PFSK-1 (cell line): ENCODE measurements at regions not wholly inside any gene's neighbourhood (a gene's known extent, or its start where the extent isn't known, plus 50 kb on each side); places are given as distances from the start of the nearest gene placed in this dataset.

Experiments
- FOXP2 ChIP-seq: optimal IDR thresholded peaks from 2 replicates; pipeline ENCODE3; 2011; ENCODE audit warnings: borderline replicate concordance, control low read depth, inconsistent platforms; ENCODE audit not compliant: insufficient read depth; ENCODE audit errors: extremely low read length, extremely low read depth
- POLR2AphosphoS5 ChIP-seq: IDR thresholded peaks from 2 replicates; pipeline ENCODE4 v1.6.1; 2012; ENCODE audit warnings: low read depth, mild to moderate bottlenecking, control low read depth, low read length, moderate library complexity
- SIN3A ChIP-seq: IDR thresholded peaks from 2 replicates; pipeline ENCODE4 v1.6.1; 2012; ENCODE audit warnings: mild to moderate bottlenecking, low read length, moderate library complexity, borderline replicate concordance; ENCODE audit not compliant: insufficient read depth
- TAF1 ChIP-seq: IDR thresholded peaks from 2 replicates; pipeline ENCODE4 v1.6.1; 2012; ENCODE audit warnings: low read length, control low read depth, borderline replicate concordance; ENCODE audit not compliant: insufficient read depth
- TF ChIP-seq, protein P1 (sequence below), 2 experiments: IDR thresholded peaks; 2 replicates each; pipeline versions ENCODE4 v1.6.1 to v1.8.0; 2011 to 2012; ENCODE audit warnings: low read depth in 2 of 2, low read length in 2 of 2, control low read depth in 1 of 2, inconsistent platforms in 1 of 2, mild to moderate bottlenecking in 1 of 2, moderate library complexity in 1 of 2; ENCODE audit not compliant: insufficient read depth in 1 of 2

DNA sequence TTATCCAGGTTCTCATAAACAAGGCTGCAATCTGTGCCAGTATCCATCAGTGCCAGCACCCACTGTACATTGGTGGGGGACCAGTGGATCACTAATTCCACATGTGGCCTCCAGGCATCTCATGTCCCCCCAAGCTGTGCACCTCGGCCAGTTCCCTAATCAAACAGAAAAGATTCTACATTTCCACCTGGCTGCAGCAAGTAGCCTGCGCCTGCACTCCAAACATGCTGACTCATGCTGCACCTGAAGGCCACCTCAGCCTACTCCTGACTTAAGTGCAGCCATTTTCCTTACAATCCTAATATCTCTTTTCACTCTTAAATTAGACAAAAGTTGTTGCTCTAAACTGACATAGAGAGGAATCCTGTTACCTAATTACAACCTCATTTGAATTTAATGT, 729.4 kb upstream of the MIR17HG start:
- TF ChIP-seq, protein P1, sequence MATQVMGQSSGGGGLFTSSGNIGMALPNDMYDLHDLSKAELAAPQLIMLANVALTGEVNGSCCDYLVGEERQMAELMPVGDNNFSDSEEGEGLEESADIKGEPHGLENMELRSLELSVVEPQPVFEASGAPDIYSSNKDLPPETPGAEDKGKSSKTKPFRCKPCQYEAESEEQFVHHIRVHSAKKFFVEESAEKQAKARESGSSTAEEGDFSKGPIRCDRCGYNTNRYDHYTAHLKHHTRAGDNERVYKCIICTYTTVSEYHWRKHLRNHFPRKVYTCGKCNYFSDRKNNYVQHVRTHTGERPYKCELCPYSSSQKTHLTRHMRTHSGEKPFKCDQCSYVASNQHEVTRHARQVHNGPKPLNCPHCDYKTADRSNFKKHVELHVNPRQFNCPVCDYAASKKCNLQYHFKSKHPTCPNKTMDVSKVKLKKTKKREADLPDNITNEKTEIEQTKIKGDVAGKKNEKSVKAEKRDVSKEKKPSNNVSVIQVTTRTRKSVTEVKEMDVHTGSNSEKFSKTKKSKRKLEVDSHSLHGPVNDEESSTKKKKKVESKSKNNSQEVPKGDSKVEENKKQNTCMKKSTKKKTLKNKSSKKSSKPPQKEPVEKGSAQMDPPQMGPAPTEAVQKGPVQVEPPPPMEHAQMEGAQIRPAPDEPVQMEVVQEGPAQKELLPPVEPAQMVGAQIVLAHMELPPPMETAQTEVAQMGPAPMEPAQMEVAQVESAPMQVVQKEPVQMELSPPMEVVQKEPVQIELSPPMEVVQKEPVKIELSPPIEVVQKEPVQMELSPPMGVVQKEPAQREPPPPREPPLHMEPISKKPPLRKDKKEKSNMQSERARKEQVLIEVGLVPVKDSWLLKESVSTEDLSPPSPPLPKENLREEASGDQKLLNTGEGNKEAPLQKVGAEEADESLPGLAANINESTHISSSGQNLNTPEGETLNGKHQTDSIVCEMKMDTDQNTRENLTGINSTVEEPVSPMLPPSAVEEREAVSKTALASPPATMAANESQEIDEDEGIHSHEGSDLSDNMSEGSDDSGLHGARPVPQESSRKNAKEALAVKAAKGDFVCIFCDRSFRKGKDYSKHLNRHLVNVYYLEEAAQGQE (IDR thresholded peaks at IDR 0.05; ENCODE audit: insufficient read depth in 1 of 2, low read depth in 2 of 2, low read length in 2 of 2) = no peak
- TF ChIP-seq POLR2AphosphoS5 = no peak
- TF ChIP-seq TAF1 = no peak
- TF ChIP-seq FOXP2 = no peak
- no peak for TF ChIP-seq SIN3A

- TF ChIP-seq SIN3A (no peak), FOXP2 (no peak), POLR2AphosphoS5 (no peak), TAF1 (no peak)
- TF ChIP-seq, protein P1 (IDR thresholded peaks at IDR 0.05; ENCODE audit: insufficient read depth in 1 of 2, low read depth in 2 of 2, low read length in 2 of 2) = no peak
Observed at GRCh38 chr13:90622541-90622940, 724.9 kb upstream of the MIR17HG start.

DNA sequence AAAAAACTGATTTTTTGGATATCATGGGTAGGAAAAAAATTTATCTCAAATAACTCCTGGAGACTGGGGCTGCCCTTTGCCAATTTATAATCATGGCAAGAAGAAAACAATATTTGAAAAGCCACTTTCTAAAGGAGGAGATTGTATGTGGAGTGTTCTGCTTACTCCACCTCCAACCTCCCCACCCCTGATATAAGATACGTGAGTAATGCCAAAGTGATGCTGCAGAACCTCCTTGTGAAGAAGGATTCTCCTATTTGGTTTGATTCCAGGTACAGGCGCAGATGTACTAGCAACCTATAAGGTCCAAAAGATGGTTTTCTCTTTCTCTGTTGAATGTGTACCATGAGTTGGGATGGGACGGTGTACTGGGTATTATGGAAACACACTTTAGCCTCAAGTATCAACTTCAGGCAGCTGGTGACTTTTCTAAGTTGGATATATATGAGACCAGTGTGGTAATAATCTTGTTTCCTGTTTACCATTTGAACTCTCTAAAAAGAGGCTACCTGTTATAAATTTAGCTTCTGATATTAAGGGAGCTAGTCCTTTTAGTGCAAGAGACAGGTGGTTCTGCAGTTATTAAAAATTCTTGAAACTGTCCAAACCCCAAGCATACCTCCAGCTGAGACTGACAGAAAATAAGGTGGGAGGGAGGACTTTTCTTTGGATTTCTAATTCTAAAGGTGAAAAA, 724.0 kb upstream of the MIR17HG start:
- no peak for TF ChIP-seq POLR2AphosphoS5
- no peak for TF ChIP-seq FOXP2
- TF ChIP-seq, protein P1 (IDR thresholded peaks at IDR 0.05; ENCODE audit: insufficient read depth in 1 of 2, low read depth in 2 of 2, low read length in 2 of 2) = no peak
- no peak for TF ChIP-seq SIN3A
- no peak for TF ChIP-seq TAF1

- TF ChIP-seq SIN3A = no peak
- TF ChIP-seq FOXP2 = no peak
- TF ChIP-seq TAF1 = no peak
- TF ChIP-seq POLR2AphosphoS5 = no peak
- TF ChIP-seq, protein P1 (IDR thresholded peaks at IDR 0.05; ENCODE audit: insufficient read depth in 1 of 2, low read depth in 2 of 2, low read length in 2 of 2) = no peak
Observed at GRCh38 chr13:90627813-90628212, 719.7 kb upstream of the MIR17HG start.

DNA sequence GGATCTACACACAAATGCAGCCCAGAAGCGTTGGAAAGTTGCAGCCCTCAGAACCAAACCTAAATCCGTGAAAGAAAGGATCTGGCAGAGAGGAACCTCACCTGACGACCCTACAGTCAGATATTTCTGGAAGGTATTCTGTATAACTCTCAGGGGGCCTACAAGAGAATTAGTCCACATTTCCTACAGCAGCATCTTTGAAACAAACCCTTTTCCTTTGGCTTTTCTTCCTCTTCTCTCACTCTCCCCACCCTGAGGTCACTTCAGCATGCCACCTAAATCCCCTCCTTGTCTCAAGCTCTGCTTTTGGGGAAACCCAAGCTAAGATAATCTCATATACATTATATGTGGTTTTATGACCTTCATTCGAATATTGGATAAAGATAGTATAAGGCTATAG, 719.0 kb upstream of the MIR17HG start:
- TF ChIP-seq POLR2AphosphoS5 (no peak), FOXP2 (no peak), SIN3A (no peak), TAF1 (no peak)
- TF ChIP-seq, protein P1 (IDR thresholded peaks at IDR 0.05; ENCODE audit: insufficient read depth in 1 of 2, low read depth in 2 of 2, low read length in 2 of 2) = no peak
